Activated naive CD8-positive, alpha-beta T cell treated with anti-CD3 and anti-CD28 coated beads for 36 hours (primary cell): ENCODE measurements at regions not wholly inside any gene's neighbourhood (a gene's known extent, or its start where the extent isn't known, plus 50 kb on each side); places are given as distances from the start of the nearest gene placed in this dataset.

Experiments
- DNase-seq: peaks from one replicate; pipeline ENCODE4 v3.0.0; 2021
- H3K27ac Mint-ChIP-seq: one replicate; pipeline ENCODE4 v1.8.0; 2022; ENCODE audit warnings: mild to moderate bottlenecking, moderate library complexity, mixed read lengths
- H3K27me3 Mint-ChIP-seq: one replicate; pipeline ENCODE4 v1.8.0; 2022; ENCODE audit warnings: mild to moderate bottlenecking, mixed read lengths
- H3K36me3 Mint-ChIP-seq: one replicate; pipeline ENCODE4 v1.8.0; 2021; ENCODE audit warnings: mild to moderate bottlenecking, mixed read lengths
- H3K4me1 Mint-ChIP-seq: one replicate; pipeline ENCODE4 v1.8.0; 2021; ENCODE audit warnings: mixed read lengths
- H3K4me3 Mint-ChIP-seq: one replicate; pipeline ENCODE4 v1.8.0; 2022; ENCODE audit warnings: mild to moderate bottlenecking, moderate library complexity, mixed read lengths
- H3K9me3 Mint-ChIP-seq: one replicate; pipeline ENCODE4 v1.8.0; 2022; ENCODE audit warnings: mixed read lengths

DNA sequence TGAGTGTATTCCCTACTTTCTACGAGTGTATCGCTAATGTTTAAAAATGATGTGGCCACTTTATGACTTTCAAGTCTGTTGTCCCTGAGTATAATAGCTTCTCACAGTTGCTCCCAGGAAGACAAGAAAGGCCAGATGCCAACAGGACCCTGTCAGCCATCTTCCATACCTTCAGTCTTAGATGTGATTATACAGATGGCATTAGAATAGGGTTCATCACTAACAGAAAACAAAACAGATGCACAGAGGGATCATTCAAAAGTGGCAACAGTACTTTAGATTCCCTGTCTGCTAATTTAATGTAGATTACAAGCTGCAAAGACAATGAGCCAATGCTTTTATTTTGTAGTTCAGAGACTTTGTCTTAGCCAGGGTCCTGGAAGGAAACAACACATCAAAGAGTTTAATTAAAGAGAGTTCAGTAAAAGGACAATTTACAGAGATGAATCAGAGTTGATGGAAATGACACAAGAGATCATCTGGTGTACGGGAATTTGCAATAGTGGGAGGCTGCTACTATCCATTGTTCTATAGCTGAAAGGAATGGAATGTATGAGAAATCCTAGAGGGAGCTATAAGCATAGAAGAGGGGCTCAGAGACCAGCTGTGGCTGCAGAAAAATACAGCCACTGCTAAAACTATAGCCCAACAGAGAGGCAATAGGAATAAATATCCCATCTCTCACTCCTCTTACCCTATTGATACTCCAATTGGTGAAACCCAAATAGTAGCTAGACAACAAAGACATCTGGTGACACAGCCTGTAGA, 393.7 kb upstream of the SMC2 start:
- H3K4me1 Mint-ChIP-seq = no peaks in the 10 kb centered on the region
- H3K27ac Mint-ChIP-seq = no peak overlapping the region
- H3K4me3 Mint-ChIP-seq = no peak overlapping the region
- peaks cover 2% of the 10 kb centered on the region for H3K9me3 Mint-ChIP-seq
- DNase-seq = no peak
- no peaks in the 10 kb centered on the region for H3K36me3 Mint-ChIP-seq
- H3K27me3 Mint-ChIP-seq = peaks cover 3% of the 10 kb centered on the region

DNA sequence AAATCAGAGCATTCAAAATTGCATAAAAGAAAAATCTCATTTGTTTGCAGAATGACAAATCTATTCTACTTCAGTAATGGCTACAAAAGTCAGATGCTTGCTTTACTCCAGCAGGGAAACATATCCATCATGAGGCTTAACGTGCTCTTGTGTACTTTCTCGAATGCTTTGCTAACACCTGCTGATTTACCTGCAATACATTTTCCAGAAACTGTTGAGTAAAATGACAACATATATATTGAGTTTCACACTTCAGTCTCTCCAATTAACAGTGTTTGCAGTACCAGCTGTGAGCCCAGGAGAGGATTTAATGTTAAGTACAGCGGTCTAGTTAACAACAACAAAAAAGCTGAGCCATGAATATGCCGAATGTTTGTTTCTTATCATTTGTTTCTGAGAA, 391.5 kb upstream of the SMC2 start:
- Mint-ChIP-seq H3K27ac (no peak overlapping the region), H3K9me3 (peaks cover 2% of the 10 kb centered on the region), H3K4me1 (no peaks in the 10 kb centered on the region), H3K4me3 (no peak overlapping the region), H3K27me3 (peaks cover 3% of the 10 kb centered on the region), H3K36me3 (no peaks in the 10 kb centered on the region)
- DNase-seq = no peak

DNA sequence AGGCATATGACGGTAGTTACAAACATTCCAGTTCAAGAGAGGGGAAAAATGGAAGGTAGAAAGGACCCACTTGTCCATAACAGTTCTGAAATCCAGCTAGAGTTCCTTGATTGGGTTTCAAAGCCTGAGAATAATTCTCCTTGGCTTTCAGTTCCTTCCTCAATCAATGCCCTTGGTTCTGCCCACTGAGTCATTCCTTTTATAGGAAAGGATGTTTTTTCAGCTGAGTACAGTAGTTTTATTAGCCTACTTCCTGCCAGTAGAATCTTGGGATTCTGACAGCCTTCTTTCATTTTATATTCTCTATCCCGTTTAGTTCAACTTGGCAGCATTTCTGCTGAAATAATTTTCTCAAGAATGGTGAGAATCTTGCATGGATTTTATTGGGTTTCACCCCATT, 386.9 kb upstream of the SMC2 start:
- no peaks in the 10 kb centered on the region for H3K4me1 Mint-ChIP-seq
- H3K9me3 Mint-ChIP-seq = peaks cover 5% of the 10 kb centered on the region
- H3K27me3 Mint-ChIP-seq = no peaks in the 10 kb centered on the region
- no peak for DNase-seq
- no peak overlapping the region for H3K27ac Mint-ChIP-seq
- no peaks in the 10 kb centered on the region for H3K36me3 Mint-ChIP-seq
- no peak overlapping the region for H3K4me3 Mint-ChIP-seq

DNA sequence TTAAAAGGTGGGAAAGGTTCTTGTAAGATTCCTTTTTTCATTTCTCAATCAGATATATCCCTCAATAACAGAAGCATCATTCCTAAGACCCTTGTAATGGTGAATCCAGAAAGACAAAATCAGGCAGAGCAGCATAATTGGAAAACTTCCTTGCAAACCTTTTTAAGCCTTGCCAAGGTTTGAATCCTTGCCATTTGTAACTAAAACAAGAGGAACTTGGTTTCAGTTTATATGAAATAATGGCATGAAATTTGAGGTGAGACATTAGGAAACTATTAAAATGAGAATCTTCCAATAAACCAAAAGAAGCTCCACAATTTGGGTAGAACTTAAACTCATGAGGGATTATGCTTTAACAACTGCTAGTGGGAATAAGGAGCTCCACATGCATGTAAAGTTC, 384.7 kb upstream of the SMC2 start:
- Mint-ChIP-seq H3K36me3 (no peaks in the 10 kb centered on the region), H3K27ac (no peak overlapping the region), H3K27me3 (no peaks in the 10 kb centered on the region), H3K9me3 (peaks cover 5% of the 10 kb centered on the region), H3K4me3 (no peak overlapping the region), H3K4me1 (no peaks in the 10 kb centered on the region)
- no peak for DNase-seq

DNA sequence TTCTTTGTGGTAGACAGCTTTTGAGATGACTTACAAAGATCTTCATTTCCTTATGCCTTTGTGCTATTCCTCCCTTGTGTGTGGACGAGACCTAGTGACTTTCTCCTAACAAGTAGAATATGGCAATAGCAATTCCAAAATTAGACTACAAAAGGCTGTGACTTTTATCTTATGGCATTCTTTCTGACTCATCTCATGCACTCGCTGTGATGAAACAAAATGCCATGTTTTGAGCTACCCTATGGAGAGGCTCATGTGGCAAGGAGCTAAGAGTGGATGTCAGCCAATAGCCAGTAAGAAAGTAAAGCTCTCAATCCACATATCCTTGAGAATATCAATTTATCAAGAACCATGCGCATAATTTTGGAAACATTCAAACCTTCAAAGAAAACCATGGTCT, 380.5 kb upstream of the SMC2 start:
- no peak overlapping the region for H3K4me3 Mint-ChIP-seq
- no peak for DNase-seq
- peaks cover 7% of the 10 kb centered on the region for H3K9me3 Mint-ChIP-seq
- no peaks in the 10 kb centered on the region for H3K4me1 Mint-ChIP-seq
- no peaks in the 10 kb centered on the region for H3K27me3 Mint-ChIP-seq
- H3K36me3 Mint-ChIP-seq = no peaks in the 10 kb centered on the region
- no peak overlapping the region for H3K27ac Mint-ChIP-seq

DNA sequence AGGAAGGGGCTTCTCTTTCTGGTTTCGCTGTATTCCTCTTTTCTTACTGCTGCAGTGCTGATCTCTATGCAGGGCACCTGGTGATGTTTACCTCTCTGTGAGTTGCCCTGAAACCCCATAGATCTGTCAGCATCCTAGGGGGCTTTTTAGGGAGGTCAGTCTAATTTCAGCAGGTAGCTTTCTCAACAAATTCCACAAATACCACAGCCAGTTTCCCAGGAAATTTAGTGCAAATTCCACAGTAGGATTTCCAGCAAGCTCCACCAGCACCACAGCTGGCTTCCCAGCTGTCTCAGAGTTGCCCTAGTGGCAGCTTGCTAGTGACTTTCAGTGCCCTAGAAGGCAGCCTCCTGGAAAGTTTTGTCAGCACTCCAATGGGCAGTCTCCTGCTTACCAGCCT, 379.1 kb upstream of the SMC2 start:
- Mint-ChIP-seq H3K9me3 (peaks cover 7% of the 10 kb centered on the region), H3K36me3 (no peaks in the 10 kb centered on the region), H3K27me3 (no peaks in the 10 kb centered on the region), H3K4me3 (no peak overlapping the region), H3K27ac (no peak overlapping the region), H3K4me1 (no peaks in the 10 kb centered on the region)
- no peak for DNase-seq

DNA sequence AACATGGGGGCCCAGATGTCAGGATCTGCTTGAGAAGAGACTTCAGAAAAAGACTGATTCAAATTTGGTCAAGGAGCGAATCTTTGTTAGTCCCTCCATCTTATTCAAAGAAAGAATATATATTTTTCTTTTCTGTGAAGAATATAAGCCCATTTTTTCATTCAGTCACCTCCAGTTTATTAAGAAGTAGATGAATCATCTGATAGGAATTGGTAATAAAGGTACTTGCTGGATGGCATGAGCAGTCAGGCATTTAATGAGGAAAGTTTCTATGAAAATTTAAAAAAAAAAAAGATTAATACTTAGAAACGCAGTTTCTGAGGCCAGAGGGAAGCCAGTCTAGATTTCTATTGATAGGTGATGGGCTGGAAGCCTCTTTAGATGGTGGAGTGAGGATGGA, 373.1 kb upstream of the SMC2 start:
- H3K27ac Mint-ChIP-seq = no peak overlapping the region
- no peaks in the 10 kb centered on the region for H3K27me3 Mint-ChIP-seq
- no peaks in the 10 kb centered on the region for H3K36me3 Mint-ChIP-seq
- no peak overlapping the region for H3K4me3 Mint-ChIP-seq
- DNase-seq = no peak
- no peaks in the 10 kb centered on the region for H3K4me1 Mint-ChIP-seq
- peaks cover 3% of the 10 kb centered on the region for H3K9me3 Mint-ChIP-seq

DNA sequence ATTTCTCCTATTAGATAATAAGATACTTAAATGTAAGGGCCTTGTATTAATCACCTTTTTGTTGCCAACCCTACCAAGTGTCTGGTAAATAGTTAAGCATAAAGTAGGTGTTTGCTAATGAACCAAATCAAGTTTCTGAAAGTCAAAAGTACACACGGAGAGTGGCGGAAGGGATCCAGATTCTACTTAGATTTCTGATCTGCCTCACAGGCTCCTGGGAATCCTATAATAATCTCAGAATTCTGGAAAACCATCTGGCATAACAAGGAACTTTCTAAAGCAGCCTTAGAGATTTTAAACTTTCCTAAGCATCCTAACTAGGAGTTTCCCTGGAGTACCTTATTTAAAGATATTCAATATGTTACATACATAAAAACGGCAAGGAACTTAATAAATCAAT, 363.2 kb upstream of the SMC2 start:
- no peaks in the 10 kb centered on the region for H3K27me3 Mint-ChIP-seq
- no peaks in the 10 kb centered on the region for H3K36me3 Mint-ChIP-seq
- no peak for DNase-seq
- no peak overlapping the region for H3K27ac Mint-ChIP-seq
- no peak overlapping the region for H3K4me3 Mint-ChIP-seq
- no peaks in the 10 kb centered on the region for H3K4me1 Mint-ChIP-seq
- peaks cover 1% of the 10 kb centered on the region for H3K9me3 Mint-ChIP-seq

DNA sequence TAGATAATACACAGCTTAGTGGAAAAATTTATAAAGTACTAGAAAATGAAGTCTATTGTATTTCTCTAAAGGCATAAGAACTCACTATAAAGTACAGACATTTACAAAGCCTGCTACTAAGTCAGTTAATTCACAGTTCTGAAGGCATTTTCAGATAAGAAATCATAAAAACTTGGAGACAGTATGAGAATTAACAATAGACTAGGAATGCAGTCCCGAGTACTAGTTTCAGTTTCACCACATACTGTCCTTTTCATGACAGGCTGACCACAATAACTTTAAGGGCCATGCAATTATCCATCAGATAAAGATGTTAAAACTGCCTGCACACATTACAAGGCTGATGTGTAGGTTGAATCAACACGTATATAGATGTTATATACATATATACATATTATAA, 362.6 kb upstream of the SMC2 start:
- no peak for DNase-seq
- Mint-ChIP-seq H3K36me3 (no peaks in the 10 kb centered on the region), H3K27me3 (no peaks in the 10 kb centered on the region), H3K9me3 (peaks cover 1% of the 10 kb centered on the region), H3K4me1 (no peaks in the 10 kb centered on the region), H3K27ac (no peak overlapping the region), H3K4me3 (no peak overlapping the region)

DNA sequence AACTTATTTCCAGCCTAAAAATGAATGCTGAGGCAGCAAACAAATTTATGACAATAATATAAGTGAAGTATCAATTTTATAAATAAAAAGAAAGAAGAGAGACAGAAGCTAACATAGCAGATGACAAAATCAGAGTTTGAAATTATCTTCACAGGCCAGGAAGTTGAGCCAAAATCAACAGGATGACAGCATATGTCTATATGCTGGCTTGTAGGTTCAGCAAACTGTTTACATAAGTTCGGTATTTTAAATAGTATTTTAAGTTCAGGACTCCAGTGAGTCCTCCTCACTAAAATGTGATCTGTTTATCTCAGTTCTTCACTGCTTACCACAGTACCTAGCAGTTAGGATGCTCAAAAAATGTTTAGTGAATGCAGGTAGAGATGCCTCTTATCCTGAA, 359.6 kb upstream of the SMC2 start:
- no peaks in the 10 kb centered on the region for H3K27me3 Mint-ChIP-seq
- H3K4me1 Mint-ChIP-seq = no peaks in the 10 kb centered on the region
- no peaks in the 10 kb centered on the region for H3K36me3 Mint-ChIP-seq
- peaks cover 1% of the 10 kb centered on the region for H3K9me3 Mint-ChIP-seq
- H3K27ac Mint-ChIP-seq = no peak overlapping the region
- no peak for DNase-seq
- H3K4me3 Mint-ChIP-seq = no peak overlapping the region

DNA sequence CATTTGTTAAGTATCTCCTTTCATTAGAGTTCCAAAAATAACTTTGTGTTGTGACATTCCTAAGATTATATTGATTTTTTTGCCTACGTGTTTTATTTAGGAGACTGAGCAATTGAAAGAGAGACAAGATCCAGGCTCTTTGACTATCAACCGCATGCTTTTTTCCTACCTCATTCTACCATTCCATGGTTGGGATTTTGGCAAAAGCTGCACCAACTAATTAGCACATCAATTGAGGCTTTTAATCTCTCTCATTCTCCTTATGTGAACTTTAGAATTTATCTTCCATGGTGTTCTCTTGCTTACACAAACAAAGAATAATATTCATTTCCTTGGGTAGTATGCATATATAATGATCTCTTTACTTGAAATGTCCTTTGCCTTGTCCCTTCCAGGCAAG, 338.7 kb upstream of the SMC2 start:
- DNase-seq = no peak
- Mint-ChIP-seq H3K4me1 (no peaks in the 10 kb centered on the region), H3K27ac (no peak overlapping the region), H3K9me3 (peaks cover 2% of the 10 kb centered on the region), H3K4me3 (no peak overlapping the region), H3K36me3 (no peaks in the 10 kb centered on the region), H3K27me3 (no peaks in the 10 kb centered on the region)

DNA sequence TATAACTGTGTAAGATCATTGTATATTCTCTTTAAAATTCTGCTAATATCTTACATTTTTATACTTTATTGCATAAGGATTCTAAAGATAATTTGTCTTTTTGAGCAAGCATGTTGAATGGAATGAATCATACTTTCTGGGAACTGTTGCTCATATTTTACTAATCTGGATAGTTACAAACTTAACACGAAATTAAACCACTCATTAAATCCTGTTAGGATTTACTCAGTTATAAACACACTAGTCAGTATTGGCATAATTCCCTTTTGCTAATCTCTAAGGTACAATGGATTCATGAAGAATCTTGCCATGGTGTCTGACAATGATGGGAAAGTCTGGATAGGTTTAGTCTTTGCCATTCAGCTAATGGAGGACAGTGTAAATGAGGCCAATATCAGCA, 338.1 kb upstream of the SMC2 start:
- H3K4me3 Mint-ChIP-seq = no peak overlapping the region

DNA sequence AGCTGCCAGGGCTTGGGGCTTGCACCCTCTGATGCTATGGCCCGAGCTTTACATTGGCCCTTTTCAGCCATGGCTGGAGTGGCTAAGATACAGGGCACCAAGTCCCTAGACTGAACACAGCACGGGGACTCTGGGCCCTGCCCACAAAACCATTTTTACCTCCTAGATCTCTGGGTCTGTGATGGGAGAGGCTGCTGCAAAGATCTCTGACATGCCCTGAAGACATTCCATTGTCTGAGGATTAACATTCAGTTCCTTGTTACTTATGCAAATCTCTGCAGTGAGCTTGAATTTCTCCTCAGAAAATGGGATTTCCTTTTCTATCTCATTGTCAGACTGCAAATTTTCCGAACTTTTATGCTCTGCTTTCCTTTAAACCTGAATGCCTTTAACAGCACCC, 337.0 kb upstream of the SMC2 start:
- Mint-ChIP-seq H3K27ac (no peak overlapping the region), H3K36me3 (no peaks in the 10 kb centered on the region), H3K9me3 (peaks cover 2% of the 10 kb centered on the region), H3K4me1 (no peaks in the 10 kb centered on the region), H3K27me3 (no peaks in the 10 kb centered on the region), H3K4me3 (no peak overlapping the region)
- no peak for DNase-seq

More for the DNA sequence above, 338.1 kb upstream of the SMC2 start:
- no peaks in the 10 kb centered on the region for H3K27me3 Mint-ChIP-seq
- no peaks in the 10 kb centered on the region for H3K4me1 Mint-ChIP-seq
- no peak overlapping the region for H3K27ac Mint-ChIP-seq
- DNase-seq = no peak
- peaks cover 2% of the 10 kb centered on the region for H3K9me3 Mint-ChIP-seq
- H3K36me3 Mint-ChIP-seq = no peaks in the 10 kb centered on the region

DNA sequence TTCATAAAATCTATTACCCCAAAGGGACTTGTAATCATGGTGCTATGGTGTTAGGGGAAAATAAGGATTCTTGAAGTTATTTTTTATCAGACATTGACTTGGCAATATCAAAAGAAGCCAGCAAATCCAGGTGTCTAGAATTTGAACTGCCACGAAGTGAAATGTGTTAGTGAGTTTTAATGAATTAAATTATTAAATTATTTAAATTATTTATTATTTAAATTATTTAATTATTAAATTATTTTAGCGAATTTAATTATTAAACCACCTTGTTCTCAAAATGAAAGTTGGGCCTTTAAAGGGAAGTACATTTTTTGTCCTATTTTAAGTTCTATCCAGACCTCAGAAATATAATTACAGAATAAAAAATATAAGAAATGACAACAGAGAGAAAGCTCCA, 332.6 kb upstream of the SMC2 start:
- Mint-ChIP-seq H3K27ac (no peak overlapping the region), H3K9me3 (peaks cover 2% of the 10 kb centered on the region), H3K36me3 (no peaks in the 10 kb centered on the region), H3K4me3 (no peak overlapping the region), H3K4me1 (no peaks in the 10 kb centered on the region), H3K27me3 (no peaks in the 10 kb centered on the region)
- DNase-seq = no peak

DNA sequence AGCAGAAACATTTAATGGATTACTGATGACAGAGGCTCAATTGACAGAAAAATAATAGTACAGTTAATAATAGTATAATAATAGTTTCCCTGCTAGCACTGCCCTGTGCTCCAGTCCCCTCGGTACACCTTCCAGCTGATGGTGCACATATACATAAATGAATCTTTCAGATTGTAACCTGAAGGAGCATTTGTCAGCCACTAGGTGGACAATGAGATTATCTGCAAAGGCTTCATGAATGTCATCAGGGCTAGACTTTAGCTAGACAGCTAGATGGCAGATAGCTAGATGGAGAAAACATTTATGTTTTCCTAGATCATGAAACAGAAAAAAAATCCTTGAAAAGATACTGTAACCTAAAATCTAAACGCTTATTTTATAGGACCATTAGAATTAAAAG, 304.4 kb upstream of the SMC2 start:
- no peak overlapping the region for H3K4me3 Mint-ChIP-seq
- H3K27ac Mint-ChIP-seq = no peak overlapping the region
- no peaks in the 10 kb centered on the region for H3K36me3 Mint-ChIP-seq

DNA sequence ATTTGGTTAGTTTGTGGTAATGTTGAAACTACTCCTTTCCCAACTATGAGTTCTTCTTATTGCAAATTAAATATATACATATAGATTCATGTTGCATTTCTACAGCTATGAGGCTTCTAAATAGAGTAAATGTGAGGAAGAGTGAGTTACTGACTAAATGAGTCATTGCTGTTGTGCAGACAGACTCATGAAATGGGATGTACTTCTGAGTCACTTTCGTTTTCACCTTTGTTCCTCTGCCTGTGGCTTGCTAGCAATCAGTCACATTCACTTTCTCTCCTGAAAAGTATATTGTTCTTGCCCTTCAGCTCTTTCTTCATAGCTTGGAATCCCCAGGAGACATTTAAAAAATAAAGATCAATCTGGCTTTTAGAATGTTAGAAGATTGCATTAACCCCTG, 295.5 kb upstream of the SMC2 start:
- Mint-ChIP-seq H3K27me3 (no peaks in the 10 kb centered on the region), H3K4me3 (no peak overlapping the region), H3K27ac (peak overlapping the region; percentile 17), H3K36me3 (no peaks in the 10 kb centered on the region), H3K4me1 (peaks cover 5% of the 10 kb centered on the region), H3K9me3 (no peaks in the 10 kb centered on the region)
- no peak for DNase-seq

More for the DNA sequence above, 304.4 kb upstream of the SMC2 start:
- H3K4me1 Mint-ChIP-seq = no peaks in the 10 kb centered on the region
- peaks cover 1% of the 10 kb centered on the region for H3K9me3 Mint-ChIP-seq
- DNase-seq = no peak
- H3K27me3 Mint-ChIP-seq = no peaks in the 10 kb centered on the region
